ENCODE measurements at regions not wholly inside any gene's neighbourhood (a gene's known extent, or its start where the extent isn't known, plus 50 kb on each side); places are given as distances from the start of the nearest gene placed in this dataset.
"Not testable (repeated sequence)": the region's sequence is repeated elsewhere in the genome, so short reads cannot be mapped to it uniquely, and the experiment has no call there.

GRCh38 chr13:71382285-71382684 lies 484.7 kb downstream of the DACH1 start:
- DNase-seq (ENCODE audit: low spot score): no peak

DNA sequence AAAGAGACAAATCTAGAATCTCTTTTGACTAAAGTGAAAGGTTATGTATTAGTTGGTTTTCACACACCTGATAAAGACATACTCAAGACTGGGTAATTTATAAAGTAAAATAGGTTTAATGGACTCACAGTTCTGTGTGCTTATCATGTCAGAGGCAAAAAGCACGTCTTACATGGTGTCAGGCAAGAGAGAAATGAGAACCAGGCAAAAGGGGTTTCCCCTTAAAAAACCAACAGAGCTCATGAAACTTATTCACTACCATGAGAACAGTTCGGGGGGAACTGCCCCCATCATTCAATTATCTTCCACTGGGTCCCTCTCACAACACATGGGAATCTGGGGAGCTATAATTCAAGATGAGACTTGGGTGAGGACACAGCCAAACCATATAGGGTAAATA lies 486.8 kb downstream of the DACH1 start:
- no peak for DNase-seq (ENCODE audit: low spot score)

DNA sequence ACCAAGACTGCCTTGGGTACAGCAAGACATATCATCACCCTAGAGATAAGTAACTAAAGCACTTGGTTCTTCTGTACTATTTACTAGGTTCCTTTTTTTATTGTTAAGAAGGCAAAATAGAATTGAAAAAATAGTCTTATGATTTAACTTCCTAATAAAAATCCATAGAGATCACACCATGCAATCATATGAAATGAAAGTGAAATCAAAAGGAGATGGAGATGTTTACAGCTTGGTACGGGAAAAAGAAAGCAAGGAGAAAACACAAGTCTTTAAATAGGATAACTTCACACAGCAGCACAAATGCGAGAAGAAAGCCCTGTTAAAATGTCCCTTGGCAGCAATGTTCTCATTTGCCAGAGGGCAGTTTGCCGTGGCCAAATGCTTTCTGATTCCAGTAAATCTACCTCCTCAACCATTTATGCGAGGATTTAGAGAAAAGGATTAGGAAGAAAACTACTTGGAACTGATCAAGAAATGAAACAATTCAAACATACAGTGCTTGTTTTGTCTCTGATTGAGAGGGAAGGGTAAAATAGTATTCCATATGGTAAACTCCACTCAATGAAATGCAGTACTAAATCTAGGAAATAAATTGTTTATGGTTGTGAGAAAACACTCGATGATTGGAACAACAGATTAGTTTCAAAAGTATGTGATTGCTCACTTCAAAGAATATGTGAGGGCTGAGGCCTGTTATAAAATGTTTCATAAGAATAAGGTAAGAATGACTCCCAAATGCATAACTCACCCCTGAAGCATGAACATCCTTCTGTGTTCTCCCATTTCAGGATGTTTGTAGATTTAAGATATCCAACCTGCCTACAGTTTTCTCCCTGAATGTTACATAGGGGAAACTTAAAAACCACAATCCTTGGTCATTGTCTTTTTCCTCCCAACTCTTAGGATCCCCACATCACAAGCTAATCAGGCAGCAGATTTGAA lies 487.8 kb downstream of the DACH1 start:
- peak; percentile 18 for DNase-seq (ENCODE audit: low spot score)

- peak; percentile 1 for DNase-seq (ENCODE audit: low spot score)
Observed at GRCh38 chr13:71374471-71375049, 492.4 kb downstream of the DACH1 start.

DNA sequence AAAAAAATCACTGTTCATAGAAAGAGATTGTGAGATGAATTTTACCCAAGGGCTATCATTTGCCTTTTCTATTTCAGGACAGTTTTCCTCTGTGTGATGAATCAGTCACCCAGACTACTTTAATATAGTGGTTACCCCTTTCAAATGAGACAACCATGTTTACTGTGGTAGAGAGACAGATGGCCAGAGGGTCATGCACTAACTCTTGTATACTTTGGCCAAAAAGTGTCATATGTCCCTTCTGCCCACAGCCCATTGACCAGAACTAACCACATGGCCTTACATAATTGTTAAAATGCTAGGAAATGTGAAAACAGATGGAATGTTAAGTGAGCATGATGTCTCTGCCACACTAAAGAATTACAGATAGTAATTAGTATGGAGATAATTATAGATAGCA lies 498.7 kb downstream of the DACH1 start:
- no peak for DNase-seq (ENCODE audit: low spot score)

DNA sequence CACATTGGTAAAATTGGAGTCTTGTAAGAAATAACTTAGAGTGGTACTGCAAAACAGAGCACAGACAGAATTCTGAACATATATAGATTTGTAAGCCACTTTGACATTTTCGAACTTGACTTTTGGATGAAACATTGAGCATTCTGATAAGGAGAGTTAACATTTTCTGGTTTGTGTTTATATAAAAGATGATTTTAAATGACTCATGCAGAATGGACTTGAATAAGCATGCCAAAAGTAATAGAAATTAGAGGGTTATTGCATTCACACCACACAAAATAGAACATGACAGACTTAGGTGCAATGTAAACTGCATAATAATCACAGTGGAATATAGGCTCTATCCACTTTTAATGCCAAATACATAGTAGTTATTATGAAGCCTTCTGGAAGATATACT lies 507.0 kb downstream of the DACH1 start:
- no peak for DNase-seq (ENCODE audit: low spot score)

GRCh38 chr13:71359641-71360040 lies 507.4 kb downstream of the DACH1 start:
- no peak for DNase-seq (ENCODE audit: low spot score)

DNA sequence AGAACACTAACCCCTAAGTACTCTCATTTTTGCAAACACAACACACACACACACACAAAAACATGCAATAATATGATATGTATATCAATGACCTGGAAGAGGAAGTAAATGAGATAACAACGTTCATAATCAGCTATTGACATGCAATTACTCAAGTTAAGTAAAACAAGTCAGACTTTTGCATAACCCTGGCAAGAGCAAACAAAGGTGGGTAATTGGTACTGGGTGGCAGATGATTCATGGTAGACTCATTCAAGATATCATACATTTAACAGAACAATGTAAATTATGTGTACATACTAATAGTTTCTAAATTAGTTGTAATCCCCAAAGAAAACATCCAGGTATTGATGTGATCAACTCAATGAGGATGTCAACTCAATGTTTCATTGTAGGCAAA lies 508.8 kb downstream of the DACH1 start:
- no peak for DNase-seq (ENCODE audit: low spot score)

DNA sequence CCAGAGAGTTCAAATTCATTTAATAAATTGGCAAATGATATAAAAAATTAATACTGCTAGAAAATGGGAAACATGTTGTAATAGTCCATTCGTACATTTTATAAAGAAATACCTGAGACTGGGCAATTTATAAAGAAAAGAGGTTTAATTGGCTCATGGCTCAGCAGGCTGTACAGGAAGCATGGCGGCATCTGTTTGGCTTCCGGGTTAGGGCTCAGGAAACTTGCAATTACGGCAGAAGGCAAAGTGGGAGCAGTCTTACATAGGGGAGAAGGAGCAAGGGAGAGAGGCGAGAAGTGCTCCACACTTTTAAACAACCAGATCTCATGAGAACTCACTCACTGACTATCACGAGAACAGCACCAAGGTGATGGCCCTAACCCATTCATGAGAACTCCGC lies 512.0 kb downstream of the DACH1 start:
- no peak for DNase-seq (ENCODE audit: low spot score)

DNA sequence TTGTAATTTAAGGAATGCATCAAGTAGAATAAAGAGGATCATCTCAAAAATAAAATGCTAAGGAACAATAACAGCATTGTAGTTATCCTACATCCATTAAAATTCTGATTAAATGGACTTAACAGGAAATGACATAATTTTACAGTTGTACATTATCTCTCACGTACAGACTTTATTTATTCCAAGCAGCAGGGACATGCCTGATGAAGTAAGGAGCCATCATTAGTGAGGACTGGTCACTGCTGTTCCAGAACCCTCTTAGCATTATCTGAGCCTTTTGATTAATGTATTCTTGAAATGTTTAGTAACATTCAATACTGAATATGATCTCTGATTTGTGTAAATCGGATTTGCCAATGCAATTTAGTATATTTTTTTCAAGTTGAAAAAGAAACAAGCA lies 516.1 kb downstream of the DACH1 start:
- DNase-seq (ENCODE audit: low spot score): no peak

DNA sequence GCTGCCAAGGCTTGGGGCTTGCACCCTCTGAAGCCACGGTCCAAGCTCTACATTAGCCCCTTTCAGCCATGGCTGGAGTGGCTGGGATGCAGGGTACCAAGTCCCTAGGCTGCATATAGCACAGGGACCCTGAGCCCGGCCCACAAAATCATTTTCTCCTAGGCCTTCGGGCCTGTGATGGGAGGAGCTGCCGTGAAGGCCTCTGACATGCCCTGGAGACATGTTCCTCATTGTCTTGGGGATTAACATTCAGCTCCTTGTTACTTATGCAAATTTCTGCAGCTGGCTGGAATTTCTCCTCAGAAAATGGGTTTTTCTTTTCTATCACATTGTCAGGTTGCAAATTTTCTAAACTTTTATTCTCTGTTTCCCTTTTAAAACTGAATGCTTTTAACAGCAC lies 521.1 kb downstream of the DACH1 start:
- DNase-seq (ENCODE audit: low spot score): not testable (repeated sequence)

- DNase-seq (ENCODE audit: low spot score): no peak
Observed at GRCh38 chr13:71339736-71340135, 527.3 kb downstream of the DACH1 start.

DNA sequence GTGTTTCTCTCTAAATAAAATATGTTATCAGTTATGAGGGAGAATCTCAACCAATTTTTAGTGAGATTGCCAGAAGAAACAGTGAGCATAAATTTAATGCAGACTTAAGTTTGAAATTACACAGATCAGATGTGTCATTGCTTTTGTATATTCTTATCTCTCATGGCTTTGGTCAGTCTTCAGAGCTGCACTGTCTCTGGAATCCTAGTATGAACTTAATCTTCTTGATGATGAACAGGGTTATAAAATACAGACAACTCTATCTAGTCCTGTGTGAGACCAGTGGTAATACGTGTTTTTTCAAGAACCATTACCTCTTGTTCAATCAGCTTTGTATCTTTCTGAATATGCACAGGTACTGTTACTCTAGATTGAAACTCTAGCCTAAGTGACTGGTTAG lies 528.0 kb downstream of the DACH1 start:
- DNase-seq (ENCODE audit: low spot score): peak; percentile 93

DNA sequence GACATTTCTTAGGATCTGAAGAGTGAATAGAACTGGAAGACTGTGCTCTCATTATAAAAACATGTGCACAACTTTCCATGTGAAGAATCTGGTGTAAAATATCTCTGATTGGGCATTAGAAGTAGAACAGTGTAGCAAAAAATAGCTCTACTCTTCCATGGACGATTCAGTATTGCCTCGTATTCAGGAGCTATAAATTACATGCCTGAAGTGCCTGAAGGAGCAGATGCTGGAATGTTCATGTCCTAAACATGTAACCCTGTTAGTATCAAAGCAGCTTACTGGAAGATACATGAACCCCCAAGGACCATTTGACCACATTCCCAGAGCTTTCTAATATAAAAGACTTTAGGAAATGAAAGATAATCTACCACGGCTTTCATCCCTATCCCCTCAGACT lies 528.9 kb downstream of the DACH1 start:
- peak; percentile 82 for DNase-seq (ENCODE audit: low spot score)

- no peak for DNase-seq (ENCODE audit: low spot score)
Observed at GRCh38 chr13:71327266-71327665, 539.7 kb downstream of the DACH1 start.

- DNase-seq (ENCODE audit: low spot score): no peak
Observed at GRCh38 chr13:71325556-71325955, 541.4 kb downstream of the DACH1 start.

- no peak for DNase-seq (ENCODE audit: low spot score)
Observed at GRCh38 chr13:71323266-71323665, 543.7 kb downstream of the DACH1 start.

GRCh38 chr13:71320452-71320851 lies 546.6 kb downstream of the DACH1 start:
- DNase-seq (ENCODE audit: low spot score): no peak

- DNase-seq (ENCODE audit: low spot score): no peak
Observed at GRCh38 chr13:71316792-71317363, 550.1 kb downstream of the DACH1 start.

GRCh38 chr13:71312923-71313322 lies 554.1 kb downstream of the DACH1 start:
- DNase-seq (ENCODE audit: low spot score): no peak

DNA sequence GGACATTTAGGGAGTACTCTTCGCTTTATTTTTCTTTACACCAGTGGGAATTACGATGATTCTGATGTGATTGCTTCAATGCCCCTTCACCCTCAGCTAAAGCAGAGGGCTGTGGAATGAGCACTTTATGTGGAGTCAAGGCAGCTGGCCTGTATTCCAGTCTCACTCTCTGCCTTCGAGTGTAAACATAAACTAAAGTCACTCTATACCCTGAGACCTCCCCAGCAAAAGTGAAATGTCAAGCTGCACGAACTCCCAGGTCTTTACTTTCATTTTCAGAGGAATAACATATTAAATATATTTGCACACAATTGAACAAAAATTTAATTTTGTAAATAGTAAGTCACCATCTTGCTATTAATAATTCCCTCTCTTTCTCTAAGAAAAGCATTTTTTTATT lies 557.1 kb downstream of the DACH1 start:
- DNase-seq (ENCODE audit: low spot score): no peak

- DNase-seq (ENCODE audit: low spot score): no peak
Observed at GRCh38 chr13:71306821-71307220, 560.2 kb downstream of the DACH1 start.

DNA sequence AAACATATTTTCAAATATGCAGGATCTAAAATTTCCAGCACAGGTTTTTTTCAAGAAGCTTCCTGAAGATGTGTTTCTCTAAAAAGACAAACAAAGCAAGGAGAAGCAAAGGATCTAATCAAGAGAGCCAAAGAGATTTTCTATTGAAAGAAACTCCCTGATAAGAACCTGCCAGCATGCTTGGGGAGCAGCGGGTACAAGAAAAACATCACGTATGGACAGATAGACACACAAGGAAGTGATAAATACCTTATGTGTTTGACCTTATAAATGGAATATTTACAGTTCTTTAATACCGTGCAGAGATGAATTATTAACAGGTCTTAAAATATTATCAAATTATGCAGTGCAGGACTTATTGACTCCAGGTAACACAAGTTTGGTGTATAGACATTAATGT lies 562.1 kb downstream of the DACH1 start:
- DNase-seq (ENCODE audit: low spot score): no peak
